Epidermal melanocyte (primary cell): ENCODE measurements at regions not wholly inside any gene's neighbourhood (a gene's known extent, or its start where the extent isn't known, plus 50 kb on each side); places are given as distances from the start of the nearest gene placed in this dataset.
A peak's percentile ranks its signal among the peaks of the same experiment; 100 is the strongest.

Experiments used
- DNase-seq: peaks from one replicate; pipeline ENCODE4 v3.0.0; 2011; ENCODE audit warnings: low spot score; ENCODE audit not compliant: insufficient read length

GRCh38 chr1:75079538-75080290 lies 54.5 kb upstream of the LHX8 start:
- peak; percentile 17 for DNase-seq

DNA sequence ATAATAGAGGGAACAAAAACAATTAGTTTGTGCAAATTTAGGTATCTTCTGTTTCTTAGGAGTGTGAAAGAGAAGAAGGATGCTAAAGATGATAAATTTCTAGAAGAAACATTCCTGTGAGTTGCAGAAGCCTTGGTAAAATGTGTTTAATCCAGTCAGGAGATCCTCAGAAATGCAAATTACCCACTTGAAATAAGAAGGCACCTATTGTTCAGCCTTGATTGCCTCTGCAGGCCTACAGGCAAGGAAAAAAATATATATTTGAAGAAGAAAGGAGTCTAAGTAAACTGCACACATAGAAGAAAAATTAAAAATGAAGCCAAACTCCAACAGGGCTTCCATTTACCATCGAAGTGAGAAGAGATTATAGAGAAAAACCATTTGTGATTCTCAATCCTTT lies 51.0 kb upstream of the LHX8 start:
- no peak for DNase-seq

DNA sequence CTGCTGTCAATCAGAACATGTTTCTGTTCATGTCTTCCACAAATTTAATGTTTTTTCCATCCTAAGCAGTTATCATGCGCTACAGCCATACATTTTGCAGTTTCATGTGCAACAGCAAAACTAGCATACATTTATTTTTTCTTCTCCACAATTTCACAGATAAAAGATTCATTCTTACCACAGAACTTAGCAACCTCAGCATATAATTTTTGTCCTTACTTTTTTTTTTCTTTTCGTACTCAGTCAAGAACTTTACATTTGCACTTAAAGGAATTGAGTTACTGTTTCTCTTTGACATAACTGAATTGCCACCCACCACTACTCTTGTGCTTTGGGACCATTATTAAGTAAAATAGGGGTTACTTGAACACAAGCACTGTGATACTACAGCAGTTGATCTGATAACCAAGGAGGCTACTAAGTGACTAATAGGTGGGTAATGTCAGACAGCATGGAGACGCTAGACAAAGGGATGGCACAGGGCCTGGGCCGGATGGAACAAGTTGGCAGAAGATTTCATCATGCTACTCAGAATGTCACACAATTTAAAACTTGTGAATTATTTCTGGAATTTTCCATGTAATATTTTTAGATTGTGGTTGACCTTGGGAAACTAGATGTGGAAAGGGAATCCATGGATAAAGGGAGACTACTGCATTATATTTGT lies 50.2 kb upstream of the LHX8 start:
- DNase-seq, result no peak
